OCI-LY7 (cell line): ENCODE measurements at regions not wholly inside any gene's neighbourhood (a gene's known extent, or its start where the extent isn't known, plus 50 kb on each side); places are given as distances from the start of the nearest gene placed in this dataset.

Experiments used
- EZH2phosphoT487 ChIP-seq: fragments of 200-600 bp; sonication (generic); IDR thresholded peaks from 2 replicates; pipeline ENCODE4 v1.6.1; 2018; ENCODE audit warnings: low read depth, borderline replicate concordance, mild to moderate bottlenecking, mixed run types, antibody characterized with exemption, low read length, moderate library complexity, mixed read lengths
- TF ChIP-seq, protein P1 (sequence below): fragments of 200-600 bp; sonication (generic); conservative IDR thresholded peaks from 2 replicates; pipeline ENCODE4 v1.5.1; 2014; ENCODE audit warnings: mild to moderate bottlenecking, antibody characterized with exemption, low read length, moderate library complexity, mixed read lengths

DNA sequence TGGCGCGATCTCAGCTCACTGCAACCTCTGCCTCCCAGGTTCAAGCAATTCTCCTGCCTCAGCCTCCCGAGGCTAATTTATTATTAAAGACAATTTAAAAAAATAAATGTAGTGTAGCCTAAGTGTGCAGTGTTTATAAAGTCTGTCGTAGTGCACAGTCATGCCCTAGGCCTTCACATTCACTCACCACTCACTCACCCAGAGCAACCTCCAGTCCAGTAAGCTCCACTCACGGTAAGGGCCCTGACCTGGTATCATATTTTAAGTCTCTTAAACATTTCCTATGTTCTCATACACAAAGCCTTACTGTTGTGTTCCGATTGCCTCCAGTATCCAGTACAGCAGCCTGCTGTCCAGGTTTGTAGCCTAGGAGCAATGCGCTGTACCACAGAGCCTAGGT lies 168.2 kb upstream of the FOXQ1 start:
- TF ChIP-seq, protein P1, sequence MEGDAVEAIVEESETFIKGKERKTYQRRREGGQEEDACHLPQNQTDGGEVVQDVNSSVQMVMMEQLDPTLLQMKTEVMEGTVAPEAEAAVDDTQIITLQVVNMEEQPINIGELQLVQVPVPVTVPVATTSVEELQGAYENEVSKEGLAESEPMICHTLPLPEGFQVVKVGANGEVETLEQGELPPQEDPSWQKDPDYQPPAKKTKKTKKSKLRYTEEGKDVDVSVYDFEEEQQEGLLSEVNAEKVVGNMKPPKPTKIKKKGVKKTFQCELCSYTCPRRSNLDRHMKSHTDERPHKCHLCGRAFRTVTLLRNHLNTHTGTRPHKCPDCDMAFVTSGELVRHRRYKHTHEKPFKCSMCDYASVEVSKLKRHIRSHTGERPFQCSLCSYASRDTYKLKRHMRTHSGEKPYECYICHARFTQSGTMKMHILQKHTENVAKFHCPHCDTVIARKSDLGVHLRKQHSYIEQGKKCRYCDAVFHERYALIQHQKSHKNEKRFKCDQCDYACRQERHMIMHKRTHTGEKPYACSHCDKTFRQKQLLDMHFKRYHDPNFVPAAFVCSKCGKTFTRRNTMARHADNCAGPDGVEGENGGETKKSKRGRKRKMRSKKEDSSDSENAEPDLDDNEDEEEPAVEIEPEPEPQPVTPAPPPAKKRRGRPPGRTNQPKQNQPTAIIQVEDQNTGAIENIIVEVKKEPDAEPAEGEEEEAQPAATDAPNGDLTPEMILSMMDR: no peak
- TF ChIP-seq EZH2phosphoT487: no peak
